K562 (cell line): ENCODE measurements at regions not wholly inside any gene's neighbourhood (a gene's known extent, or its start where the extent isn't known, plus 50 kb on each side); places are given as distances from the start of the nearest gene placed in this dataset.

Experiments used
- ATAC-seq: fragments of 200-7000 bp; cut with Tn5 transposase; 3 replicates; pipeline ENCODE4 v1.9.1; 2020; ENCODE audit warnings: moderate library complexity
- BruUV-seq: library from RNA; stranded (reverse); fragments of 400-500 nt; replicated peaks from 2 replicates; lab custom pipeline; 2021; lab: Mats Ljungman, UMichigan
- CTCF ChIA-PET: fragments of 300-600 bp; formaldehyde crosslinking; extraction: SDS; loops from one replicate; lab custom pipeline; 2021; ENCODE audit warnings: low intra/inter-chr PET ratio; lab: Yijun Ruan, JAX
- POLR2A ChIA-PET: fragments of 300-600, 350-650 bp; sonication (Branson Sonifier 250); formaldehyde crosslinking; extraction: SDS; loops from one replicate; lab custom pipeline; 2021; ENCODE audit warnings: antibody characterized with exemption, inconsistent platforms; lab: Yijun Ruan, JAX
- DNase-seq, 4 experiments: peaks; one replicate each; pipeline versions ENCODE4 v3.0.0 to v3.0.0-alpha.2; 2011 to 2018; ENCODE audit warnings: low spot score in 3 of 4, mixed read lengths in 3 of 4; ENCODE audit errors: extremely low read depth in 1 of 4
- FAIRE-seq: peaks from 2 replicates; lab custom pipeline; 2011; peaks lifted over from hg19 to GRCh38; lab: Jason Lieb, UNC
- H2AFZ ChIP-seq: 2 replicates; pipeline ENCODE4 v1.6.0; 2011; ENCODE audit warnings: low read depth, low read length, control low read depth, inconsistent platforms
- H3K27ac ChIP-seq: fragments of 200-600 bp; 3 replicates; pipeline ENCODE4 v1.8.0; 2011; ENCODE audit warnings: low read depth, mild to moderate bottlenecking, control low read depth, inconsistent platforms, low read length, moderate library complexity, mixed read lengths; ENCODE audit errors: extremely low read depth
- H3K27me3 ChIP-seq, 2 experiments: fragments of 300-600 bp in 1 of 2; 2 replicates in 1 of 2; 3 replicates in 1 of 2; pipeline versions ENCODE4 v1.6.0 to v1.8.0; 2011; ENCODE audit warnings: inconsistent platforms in 2 of 2, low read length in 2 of 2, mild to moderate bottlenecking in 1 of 2, mixed read lengths in 1 of 2, moderate library complexity in 1 of 2; ENCODE audit not compliant: control insufficient read depth in 2 of 2, insufficient read depth in 2 of 2
- H3K36me3 ChIP-seq: fragments of 300-600 bp; 3 replicates; pipeline ENCODE4 v1.8.0; 2011; ENCODE audit warnings: mild to moderate bottlenecking, low read length, inconsistent platforms; ENCODE audit not compliant: control insufficient read depth, insufficient read depth
- H3K4me1 ChIP-seq, 2 experiments: fragments of 200-600 bp in 1 of 2; replicated peaks in 1 of 2; 2 replicates in 1 of 2; 3 replicates in 1 of 2; pipeline versions ENCODE4 v1.5.1 to v1.8.0; 2011; ENCODE audit warnings: inconsistent platforms in 2 of 2, low read length in 2 of 2, mild to moderate bottlenecking in 1 of 2, mixed read lengths in 1 of 2, moderate library complexity in 1 of 2; ENCODE audit not compliant: control insufficient read depth in 2 of 2, insufficient read depth in 2 of 2
- H3K4me2 ChIP-seq: 2 replicates; pipeline ENCODE4 v1.6.1; 2011; ENCODE audit warnings: low read length, control low read depth, inconsistent platforms, mixed read lengths; ENCODE audit not compliant: insufficient read depth
- H3K4me3 ChIP-seq: fragments of 200-600 bp; sonication (generic), shearing (Covaris generic); 2 replicates; pipeline ENCODE4 v1.5.1; 2016; ENCODE audit warnings: control low read depth, inconsistent platforms
- H3K79me2 ChIP-seq: fragments of 200-600 bp; 3 replicates; pipeline ENCODE4 v1.8.0; 2011; ENCODE audit warnings: low read length, inconsistent platforms; ENCODE audit not compliant: control insufficient read depth, insufficient read depth
- H3K9ac ChIP-seq, 2 experiments: 2 replicates each; pipeline versions ENCODE4 v1.6.0 to v1.6.1; 2011; ENCODE audit warnings: low read depth in 2 of 2, low read length in 2 of 2, control low read depth in 1 of 2, inconsistent platforms in 1 of 2, mild to moderate bottlenecking in 1 of 2, mixed read lengths in 1 of 2; ENCODE audit not compliant: insufficient read depth in 1 of 2
- H3K9me1 ChIP-seq: one replicate; pipeline ENCODE4 v1.6.0; 2011; ENCODE audit warnings: inconsistent platforms, mild to moderate bottlenecking, low read length, moderate library complexity; ENCODE audit not compliant: control insufficient read depth, insufficient read depth
- H3K9me3 ChIP-seq: replicated peaks from 2 replicates; pipeline ENCODE4 v1.5.1; 2011; ENCODE audit warnings: low read depth, low read length, inconsistent platforms; ENCODE audit not compliant: control insufficient read depth, insufficient read depth
- H4K20me1 ChIP-seq: replicated peaks from 2 replicates; pipeline ENCODE4 v1.6.1; 2011; ENCODE audit warnings: low read length, inconsistent platforms, mixed read lengths; ENCODE audit not compliant: control insufficient read depth, insufficient read depth
- MLLT1 ChIP-seq, 2 experiments: fragments of 450-650 bp; IDR thresholded peaks; 2 replicates each; pipeline ENCODE4 v1.6.1; 2016
- MYBL2 ChIP-seq, 2 experiments: fragments of 450-650 bp in 1 of 2; sonication (generic) in 1 of 2; formaldehyde crosslinking in 1 of 2; IDR thresholded peaks; 2 replicates each; pipeline versions ENCODE4 v1.6.1 to v1.8.1; 2017 to 2022; ENCODE audit warnings: borderline replicate concordance in 1 of 2, inconsistent platforms in 1 of 2, low read depth in 1 of 2, mild to moderate bottlenecking in 1 of 2, missing genetic modification reagents in 1 of 2, moderate library complexity in 1 of 2
- REST ChIP-seq, 2 experiments: fragments of 450-650 bp; formaldehyde crosslinking in 1 of 2; IDR thresholded peaks; 2 replicates each; pipeline versions ENCODE4 v1.4.0 to v1.6.1; 2014 to 2020; ENCODE audit warnings: mild to moderate bottlenecking in 2 of 2, borderline replicate concordance in 1 of 2, low read depth in 1 of 2
- RHOXF2B ChIP-seq: fragments of 250-450 bp; sonication (Bioruptor Pico); conservative IDR thresholded peaks from 2 replicates; pipeline ENCODE4 v1.5.1; 2021
- SAFB2 ChIP-seq: fragments of 200-400 bp; formaldehyde crosslinking; IDR thresholded peaks from 2 replicates; pipeline ENCODE4 v1.6.1; 2018; ENCODE audit warnings: borderline replicate concordance, low read length, low read depth, moderate library complexity; ENCODE audit not compliant: severe bottlenecking
- ZNF57 ChIP-seq: fragments of 450-650 bp; formaldehyde crosslinking; IDR thresholded peaks from 2 replicates; pipeline ENCODE4 v1.4.0; 2020; ENCODE audit warnings: mild to moderate bottlenecking, moderate library complexity
- WGBS: fragments of 100-300 bp; shearing (Covaris generic); methylation state at CpG from one replicate; pipeline ENCODE4 v1.1.6; 2016; ENCODE audit warnings: low coverage, mixed read lengths; ENCODE audit not compliant: insufficient coverage; ENCODE audit errors: missing lambda C conversion rate; 5-methylcytosine and 5-hydroxymethylcytosine counted together
- in situ Hi-C: fragments of 300-500 bp; cut with MboI; formaldehyde crosslinking; loops from 4 replicates; pipeline ENCODE4 v1.15.0; 2018; ENCODE audit warnings: inconsistent platforms, mixed read lengths
- intact Hi-C: fragments of 100-400 bp; cut with micrococcal nuclease; formaldehyde crosslinking; loops from 2 replicates; pipeline ENCODE4 v1.14.2; 2022

- no peak for DNase-seq
- Histone ChIP-seq H3K4me2 (no peak overlapping the region), H4K20me1 (no peaks in the 10 kb centered on the region), H3K79me2 (no peaks in the 10 kb centered on the region), H3K4me3 (no peak overlapping the region), H3K9me3 (no peaks in the 10 kb centered on the region), H3K27ac (no peak overlapping the region), H3K4me1 (no peaks in the 10 kb centered on the region), H3K27me3 (no peaks in the 10 kb centered on the region), H3K9me1 (no peaks in the 10 kb centered on the region), H2AFZ (no peak overlapping the region), H3K36me3 (no peaks in the 10 kb centered on the region), H3K9ac (no peak overlapping the region)
- FAIRE-seq, result no peak
- BruUV-seq, result no TSS peak
- intact Hi-C loops (no loop called here), in situ Hi-C loops (no loop called here)
- no peak for TF ChIP-seq SAFB2
- TF ChIP-seq ZNF57 (CRISPR knock-in tag), result no peak
- 0% methylated on average over 1 of the region's 1 CpG for WGBS
- ChIA-PET POLR2A (no interaction called here), CTCF (no interaction called here)
- no peak for ATAC-seq
Measured at GRCh38 chr14:41047763-41048162, 558.9 kb upstream of the LRFN5 start.

- Histone ChIP-seq H3K4me3 (no peak overlapping the region), H3K9ac (no peak overlapping the region), H3K9me3 (no peaks in the 10 kb centered on the region), H3K79me2 (no peaks in the 10 kb centered on the region), H2AFZ (no peak overlapping the region), H4K20me1 (no peaks in the 10 kb centered on the region), H3K27ac (no peak overlapping the region), H3K36me3 (no peaks in the 10 kb centered on the region), H3K27me3 (no peaks in the 10 kb centered on the region), H3K4me2 (no peak overlapping the region), H3K4me1 (no peaks in the 10 kb centered on the region), H3K9me1 (no peaks in the 10 kb centered on the region)
- CTCF ChIA-PET, result no interaction called here
- ATAC-seq, result no peak
- POLR2A ChIA-PET, result no interaction called here
- 7% methylated on average over 2 of the region's 3 CpGs for WGBS
- no peak for FAIRE-seq
- DNase-seq, result no peak
- in situ Hi-C loops (no loop called here), intact Hi-C loops (no loop called here)
- BruUV-seq, result no TSS peak
- TF ChIP-seq REST (IDR thresholded peaks at IDR 0.05; ENCODE audit: borderline replicate concordance), result no peak
- no peak for TF ChIP-seq REST (CRISPR knock-in tag; IDR thresholded peaks at IDR 0.05; ENCODE audit: low read depth)
- no peak for TF ChIP-seq RHOXF2B (CRISPR knock-in tag)
- no peak for TF ChIP-seq MYBL2 (IDR thresholded peaks at IDR 0.05; ENCODE audit: low read depth)
- TF ChIP-seq MYBL2 (CRISPR knock-in tag; IDR thresholded peaks at IDR 0.05; ENCODE audit: borderline replicate concordance), result no peak
- no peak for TF ChIP-seq MLLT1 (IDR thresholded peaks at IDR 0.05)
Measured at GRCh38 chr14:41037388-41037787, 569.3 kb upstream of the LRFN5 start.
